ENCODE measurements at regions not wholly inside any gene's neighbourhood (a gene's known extent, or its start where the extent isn't known, plus 50 kb on each side); places are given as distances from the start of the nearest gene placed in this dataset.

- intact Hi-C loops (cut with micrococcal nuclease) (no loop called here), dilution Hi-C loops (cut with MboI; ENCODE audit: extremely low pct_ligation_motif_present, low sequenced_read_pairs) (no loop called here)
- no TSS peak for BruUV-seq (replicated peaks)
Observed at GRCh38 chr3:25300141-25300540, 127.9 kb upstream of the RARB start.

GRCh38 chr3:25304916-25305315 is 123.1 kb upstream of the RARB start:
- intact Hi-C loops (cut with micrococcal nuclease), result no loop called here
- TF ChIP-seq FOS (IDR thresholded peaks at IDR 0.05; ENCODE audit: borderline replicate concordance, insufficient read depth, low read length), result no peak
- no peak for TF ChIP-seq EZH2 (IDR thresholded peaks at IDR 0.05; ENCODE audit: borderline replicate concordance, low read depth, low read length, severe bottlenecking)
- no peak for TF ChIP-seq MAX (IDR thresholded peaks at IDR 0.05; ENCODE audit: insufficient read depth, insufficient read length)
- no peak for TF ChIP-seq MYC (IDR thresholded peaks at IDR 0.05; ENCODE audit: low read depth, low read length)
- no peak for TF ChIP-seq POLR2AphosphoS5 (IDR thresholded peaks at IDR 0.05; ENCODE audit: insufficient read depth, low read depth, low read length)
- no peak for TF ChIP-seq GATA2 (IDR thresholded peaks at IDR 0.05; ENCODE audit: insufficient read depth, insufficient read length, low read depth, low read length)
- no peak for TF ChIP-seq POLR2A (IDR thresholded peaks at IDR 0.05; ENCODE audit: low read depth, low read length)
- no peak for TF ChIP-seq CTCF (IDR thresholded peaks at IDR 0.05; ENCODE audit: extremely low read depth in 1 of 2, insufficient read depth in 1 of 2, low read depth in 1 of 2, low read length in 2 of 2)
- TF ChIP-seq JUN (IDR thresholded peaks at IDR 0.05; ENCODE audit: borderline replicate concordance, insufficient read depth, insufficient read length, low read depth), result no peak
- H3K4me2 ChIP-seq (ENCODE audit: insufficient read depth, low read length), result no peak overlapping the region

More at GRCh38 chr3:25300141-25300540, 127.9 kb upstream of the RARB start:
- H3K9ac ChIP-seq (replicated peaks; ENCODE audit: extremely low read depth, insufficient read depth, low read length), result no peak overlapping the region
- H3K27ac ChIP-seq (ENCODE audit: insufficient read depth, low read depth, low read length), result no peak overlapping the region
- no peaks in the 10 kb centered on the region for H3K36me3 ChIP-seq (ENCODE audit: control insufficient read depth in 2 of 2, extremely low read depth in 1 of 2, insufficient read depth in 2 of 2, low read length in 2 of 2)
- no peaks in the 10 kb centered on the region for H3K27me3 ChIP-seq (ENCODE audit: control insufficient read depth in 2 of 2, insufficient read depth in 2 of 2, low read length in 2 of 2)
- no peak for DNase-seq (ENCODE audit: low read depth, low spot score)
- no peak overlapping the region for H3K4me3 ChIP-seq (replicated peaks in 1 of 3; ENCODE audit: insufficient read depth in 1 of 3, low read depth in 1 of 3, low read length in 3 of 3)
- CTCF ChIA-PET, result no interaction called here
- no peak overlapping the region for H2AFZ ChIP-seq (ENCODE audit: low read depth, low read length)
- H3K4me2 ChIP-seq (ENCODE audit: insufficient read depth, low read length), result no peak overlapping the region
- H3K9me1 ChIP-seq (replicated peaks; ENCODE audit: control insufficient read depth, extremely low read depth, insufficient read depth, low read length), result no peaks in the 10 kb centered on the region
- no peaks in the 10 kb centered on the region for H3K9me3 ChIP-seq (replicated peaks; ENCODE audit: control insufficient read depth, insufficient read depth, low read length)
- H4K20me1 ChIP-seq (replicated peaks; ENCODE audit: control insufficient read depth, extremely low read depth, insufficient read depth, low read length), result no peaks in the 10 kb centered on the region
- no peak for FAIRE-seq
- POLR2A ChIA-PET, result no interaction called here
- no peaks in the 10 kb centered on the region for H3K79me2 ChIP-seq (ENCODE audit: control insufficient read depth, insufficient read depth, low read length)
- no peak for TF ChIP-seq GATA2 (IDR thresholded peaks at IDR 0.05; ENCODE audit: insufficient read depth, insufficient read length, low read depth, low read length)
- no peak for TF ChIP-seq EZH2 (IDR thresholded peaks at IDR 0.05; ENCODE audit: borderline replicate concordance, low read depth, low read length, severe bottlenecking)
- no peak for TF ChIP-seq FOS (IDR thresholded peaks at IDR 0.05; ENCODE audit: borderline replicate concordance, insufficient read depth, low read length)
- no peak for TF ChIP-seq JUN (IDR thresholded peaks at IDR 0.05; ENCODE audit: borderline replicate concordance, insufficient read depth, insufficient read length, low read depth)
- no peak for TF ChIP-seq MYC (IDR thresholded peaks at IDR 0.05; ENCODE audit: low read depth, low read length)
- no peaks in the 10 kb centered on the region for H3K4me1 ChIP-seq (ENCODE audit: control insufficient read depth, extremely low read depth, insufficient read depth, low read length)

More at GRCh38 chr3:25304916-25305315, 123.1 kb upstream of the RARB start:
- Histone ChIP-seq H3K9me1 (replicated peaks; ENCODE audit: control insufficient read depth, extremely low read depth, insufficient read depth, low read length) (no peaks in the 10 kb centered on the region), H3K9me3 (replicated peaks; ENCODE audit: control insufficient read depth, insufficient read depth, low read length) (no peaks in the 10 kb centered on the region), H3K9ac (replicated peaks; ENCODE audit: extremely low read depth, insufficient read depth, low read length) (no peak overlapping the region), H2AFZ (ENCODE audit: low read depth, low read length) (no peak overlapping the region), H3K27me3 (ENCODE audit: control insufficient read depth in 2 of 2, insufficient read depth in 2 of 2, low read length in 2 of 2) (no peaks in the 10 kb centered on the region), H3K4me3 (replicated peaks in 1 of 3; ENCODE audit: insufficient read depth in 1 of 3, low read depth in 1 of 3, low read length in 3 of 3) (no peak overlapping the region), H3K79me2 (ENCODE audit: control insufficient read depth, insufficient read depth, low read length) (no peaks in the 10 kb centered on the region), H3K36me3 (ENCODE audit: control insufficient read depth in 2 of 2, extremely low read depth in 1 of 2, insufficient read depth in 2 of 2, low read length in 2 of 2) (no peaks in the 10 kb centered on the region), H3K4me1 (ENCODE audit: control insufficient read depth, extremely low read depth, insufficient read depth, low read length) (no peaks in the 10 kb centered on the region), H4K20me1 (replicated peaks; ENCODE audit: control insufficient read depth, extremely low read depth, insufficient read depth, low read length) (no peaks in the 10 kb centered on the region), H3K27ac (ENCODE audit: insufficient read depth, low read depth, low read length) (no peak overlapping the region)
- CTCF ChIA-PET, result no interaction called here
- dilution Hi-C loops (cut with MboI; ENCODE audit: extremely low pct_ligation_motif_present, low sequenced_read_pairs), result no loop called here
- DNase-seq (ENCODE audit: low read depth, low spot score), result no peak
- no peak for FAIRE-seq
- POLR2A ChIA-PET, result no interaction called here
- BruUV-seq (replicated peaks), result no TSS peak

Data from endothelial cell of umbilical vein (primary cell).